GM10266 (cell line): ENCODE measurements at regions not wholly inside any gene's neighbourhood (a gene's known extent, or its start where the extent isn't known, plus 50 kb on each side); places are given as distances from the start of the nearest gene placed in this dataset.

ENCODE experiments used
- DNase-seq: peaks from one replicate; pipeline ENCODE4 v3.0.0; 2012; ENCODE audit errors: extremely low spot score
- TF ChIP-seq, protein P1 (sequence below): IDR thresholded peaks from 2 replicates; pipeline ENCODE4 v1.5.1; 2012; ENCODE audit warnings: mild to moderate bottlenecking, low read depth; ENCODE audit not compliant: control insufficient read depth, insufficient read depth; ENCODE audit errors: missing control alignments

GRCh38 chr2:120863146-120863545 lies 127.5 kb downstream of the GLI2 start:
- TF ChIP-seq, protein P1, sequence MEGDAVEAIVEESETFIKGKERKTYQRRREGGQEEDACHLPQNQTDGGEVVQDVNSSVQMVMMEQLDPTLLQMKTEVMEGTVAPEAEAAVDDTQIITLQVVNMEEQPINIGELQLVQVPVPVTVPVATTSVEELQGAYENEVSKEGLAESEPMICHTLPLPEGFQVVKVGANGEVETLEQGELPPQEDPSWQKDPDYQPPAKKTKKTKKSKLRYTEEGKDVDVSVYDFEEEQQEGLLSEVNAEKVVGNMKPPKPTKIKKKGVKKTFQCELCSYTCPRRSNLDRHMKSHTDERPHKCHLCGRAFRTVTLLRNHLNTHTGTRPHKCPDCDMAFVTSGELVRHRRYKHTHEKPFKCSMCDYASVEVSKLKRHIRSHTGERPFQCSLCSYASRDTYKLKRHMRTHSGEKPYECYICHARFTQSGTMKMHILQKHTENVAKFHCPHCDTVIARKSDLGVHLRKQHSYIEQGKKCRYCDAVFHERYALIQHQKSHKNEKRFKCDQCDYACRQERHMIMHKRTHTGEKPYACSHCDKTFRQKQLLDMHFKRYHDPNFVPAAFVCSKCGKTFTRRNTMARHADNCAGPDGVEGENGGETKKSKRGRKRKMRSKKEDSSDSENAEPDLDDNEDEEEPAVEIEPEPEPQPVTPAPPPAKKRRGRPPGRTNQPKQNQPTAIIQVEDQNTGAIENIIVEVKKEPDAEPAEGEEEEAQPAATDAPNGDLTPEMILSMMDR: no peak
- no peak for DNase-seq

DNA sequence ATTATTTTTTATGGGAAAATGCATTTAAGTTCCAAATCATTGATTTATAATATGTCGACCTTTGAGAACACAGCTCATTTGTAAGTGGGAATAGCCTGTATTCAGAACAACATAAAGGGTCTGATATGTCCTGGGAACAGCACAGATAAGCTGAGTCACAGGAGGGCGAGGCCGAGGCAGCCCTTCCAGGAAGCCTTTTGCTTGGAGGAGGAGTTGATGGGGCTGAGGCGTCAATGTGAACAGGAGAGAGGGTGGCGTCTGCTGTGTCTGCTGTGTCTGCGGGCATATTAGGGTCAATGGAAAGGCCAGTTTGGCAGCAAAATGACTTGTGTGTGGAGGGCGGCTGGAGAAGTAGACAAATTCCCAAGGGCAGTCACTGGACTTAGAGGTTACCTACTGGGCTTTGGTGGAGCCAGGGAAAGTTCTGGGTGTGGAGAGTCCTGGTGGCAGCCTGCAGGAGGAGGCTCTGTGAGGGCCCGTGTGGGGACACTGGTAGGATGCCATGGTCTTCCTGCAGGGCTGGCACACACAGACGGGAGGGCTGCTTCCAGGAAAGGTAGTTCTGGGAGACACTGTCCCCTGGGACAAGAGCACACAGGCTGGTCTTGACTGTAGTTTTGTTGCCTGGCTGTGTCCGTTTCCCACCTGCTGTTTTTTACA lies 128.1 kb downstream of the GLI2 start:
- TF ChIP-seq, protein P1: no peak
- no peak for DNase-seq

DNA sequence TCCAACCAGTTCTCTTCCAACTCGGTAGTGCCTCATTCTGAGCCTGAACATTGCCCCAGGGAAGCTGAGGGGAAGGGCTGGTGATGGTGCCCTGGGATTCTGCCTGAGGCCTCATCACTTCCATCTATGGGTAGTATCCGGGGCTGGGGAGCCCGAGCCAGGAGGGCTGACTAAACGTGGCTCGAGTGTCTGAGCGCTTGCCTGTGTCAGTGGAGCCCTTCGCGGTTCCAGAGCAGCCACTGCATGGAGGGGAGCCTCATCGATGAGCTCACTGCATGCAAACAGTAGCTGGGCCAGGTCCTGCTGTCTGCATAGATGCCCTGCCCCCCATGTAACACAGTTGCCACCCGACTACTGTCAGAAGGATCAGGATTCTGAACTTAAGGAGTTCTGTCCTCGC lies 129.3 kb downstream of the GLI2 start:
- no peak for DNase-seq
- TF ChIP-seq, protein P1: no peak

DNA sequence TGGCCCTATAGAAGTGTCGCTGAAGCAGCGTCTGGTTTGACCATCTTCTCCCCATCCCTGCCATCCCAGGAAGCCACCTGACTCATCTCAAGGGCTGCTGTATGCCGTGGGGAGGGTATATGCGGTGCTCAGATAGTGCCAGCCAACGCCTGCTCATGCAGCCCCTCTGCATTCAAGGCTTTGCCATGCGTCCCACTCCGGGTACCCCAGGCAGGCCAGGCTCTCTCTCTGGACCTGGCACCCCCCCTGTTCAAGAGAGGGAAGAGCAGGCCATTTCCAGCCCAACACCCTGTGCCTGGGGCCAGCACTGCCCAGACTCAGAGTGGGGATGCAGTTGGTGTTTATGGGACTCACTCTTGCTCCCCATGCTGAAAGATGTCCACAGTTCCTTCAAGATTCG lies 130.0 kb downstream of the GLI2 start:
- DNase-seq: no peak
- TF ChIP-seq, protein P1: no peak

- no peak for DNase-seq
- TF ChIP-seq, protein P1: no peak
Measured at GRCh38 chr2:120866071-120866470, 130.4 kb downstream of the GLI2 start.

DNA sequence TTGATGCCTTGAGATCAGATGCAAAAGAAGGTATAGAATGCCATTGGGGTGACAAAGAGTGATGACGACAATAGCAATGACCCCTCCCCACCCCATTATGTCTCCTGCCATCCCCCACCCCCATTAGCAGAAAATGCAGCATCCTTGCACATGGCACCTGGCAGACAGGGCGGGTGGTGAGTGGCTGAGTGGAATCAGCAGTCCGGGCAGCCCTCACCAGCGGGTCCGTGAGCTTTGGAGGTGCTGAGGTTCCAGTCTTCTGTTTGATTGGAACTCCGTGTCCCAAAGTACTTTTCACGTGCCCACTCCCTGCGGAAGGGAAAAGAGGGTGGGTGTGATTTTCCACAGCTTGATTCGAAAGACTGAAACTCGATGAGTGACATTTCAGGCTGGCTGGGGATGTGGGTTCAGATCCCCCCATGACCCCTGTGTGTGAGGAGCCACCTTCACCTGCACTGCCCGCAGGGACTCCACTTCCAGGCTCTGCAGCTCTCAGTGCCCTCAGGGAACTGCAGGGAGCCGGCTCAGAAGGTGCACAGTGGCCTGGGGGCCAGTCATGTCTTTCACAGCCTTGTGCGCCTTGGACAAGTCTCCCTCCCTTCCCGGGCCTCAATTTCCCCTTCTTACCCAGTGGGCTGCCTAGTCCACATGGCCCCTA lies 130.9 kb downstream of the GLI2 start:
- TF ChIP-seq, protein P1: no peak
- no peak for DNase-seq
